WTC11 (cell line): ENCODE measurements at regions not wholly inside any gene's neighbourhood (a gene's known extent, or its start where the extent isn't known, plus 50 kb on each side); places are given as distances from the start of the nearest gene placed in this dataset.

Experiments
- ATAC-seq: fragments of 200-7000 bp; cut with Tn5 transposase; 2 replicates; pipeline ENCODE4 v1.10.0; 2021; ENCODE audit warnings: mild to moderate bottlenecking, moderate library complexity
- CTCF ChIA-PET: fragments of 300-600 bp; sonication (Branson Sonifier 250); formaldehyde crosslinking; loops from one replicate; lab custom pipeline; 2021; ENCODE audit warnings: antibody characterized with exemption; lab: Charles Lee
- POLR2A ChIA-PET: fragments of 350-600 bp; sonication (Branson Sonifier 250); formaldehyde crosslinking; loops from one replicate; lab custom pipeline; 2021; ENCODE audit warnings: antibody characterized with exemption; lab: Charles Lee
- DNase-seq: peaks from one replicate; pipeline ENCODE4 v3.0.0; 2021; ENCODE audit warnings: low spot score
- H3K27ac Mint-ChIP-seq: 2 replicates; pipeline ENCODE4 v1.8.0; 2021; ENCODE audit warnings: mixed read lengths
- H3K27me3 Mint-ChIP-seq: 2 replicates; pipeline ENCODE4 v1.8.0; 2021; ENCODE audit warnings: low read depth, mild to moderate bottlenecking, moderate library complexity, mixed read lengths
- H3K36me3 Mint-ChIP-seq: 2 replicates; pipeline ENCODE4 v1.8.0; 2021; ENCODE audit warnings: mixed read lengths
- H3K4me1 Mint-ChIP-seq: 2 replicates; pipeline ENCODE4 v1.8.0; 2022; ENCODE audit warnings: mixed read lengths
- H3K4me3 Mint-ChIP-seq: 2 replicates; pipeline ENCODE4 v1.8.0; 2021; ENCODE audit warnings: mild to moderate bottlenecking, moderate library complexity, mixed read lengths
- H3K9me3 Mint-ChIP-seq: 2 replicates; pipeline ENCODE4 v1.8.0; 2021; ENCODE audit warnings: mixed read lengths
- ATF1 ChIP-seq: sonication (generic); formaldehyde crosslinking; IDR thresholded peaks from 2 replicates; pipeline ENCODE4 v1.8.1; 2023; ENCODE audit warnings: mild to moderate bottlenecking, moderate library complexity, missing genetic modification reagents
- E2F4 ChIP-seq: sonication (generic); formaldehyde crosslinking; IDR thresholded peaks from 2 replicates; pipeline ENCODE4 v1.8.1; 2022; ENCODE audit warnings: low read depth, mild to moderate bottlenecking, moderate library complexity, missing genetic modification reagents, borderline replicate concordance
- ESRRA ChIP-seq: sonication (generic); formaldehyde crosslinking; IDR thresholded peaks from 2 replicates; pipeline ENCODE4 v1.8.1; 2022; ENCODE audit warnings: mild to moderate bottlenecking, missing genetic modification reagents, borderline replicate concordance
- FOXK1 ChIP-seq: sonication (generic); formaldehyde crosslinking; IDR thresholded peaks from 2 replicates; pipeline ENCODE4 v1.8.0; 2022; ENCODE audit warnings: mild to moderate bottlenecking, moderate library complexity, missing genetic modification reagents
- GABPB1 ChIP-seq: sonication (generic); formaldehyde crosslinking; IDR thresholded peaks from 2 replicates; pipeline ENCODE4 v1.8.1; 2023; ENCODE audit warnings: mild to moderate bottlenecking, missing genetic modification reagents
- GTF2I ChIP-seq: fragments of 250-450 bp; sonication (Bioruptor Pico); conservative IDR thresholded peaks from 2 replicates; pipeline ENCODE4 v1.4.0; 2021; ENCODE audit warnings: mild to moderate bottlenecking
- HMGXB4 ChIP-seq: sonication (generic); formaldehyde crosslinking; IDR thresholded peaks from 2 replicates; pipeline ENCODE4 v1.8.1; 2023; ENCODE audit warnings: mild to moderate bottlenecking, moderate library complexity, missing genetic modification reagents
- OVOL2 ChIP-seq: fragments of 250-450 bp; sonication (Bioruptor Pico); IDR thresholded peaks from 2 replicates; pipeline ENCODE4 v1.9.0; 2021; ENCODE audit warnings: mild to moderate bottlenecking, borderline replicate concordance
- SMAD3 ChIP-seq: sonication (generic); formaldehyde crosslinking; IDR thresholded peaks from 2 replicates; pipeline ENCODE4 v1.8.0; 2022; ENCODE audit warnings: missing genetic modification reagents, mild to moderate bottlenecking, borderline replicate concordance
- ZMAT4 ChIP-seq: fragments of 250-450 bp; sonication (Bioruptor Pico); IDR thresholded peaks from 2 replicates; pipeline ENCODE4 v1.9.0; 2021; ENCODE audit warnings: mild to moderate bottlenecking
- ZNF317 ChIP-seq: sonication (generic); formaldehyde crosslinking; IDR thresholded peaks from 2 replicates; pipeline ENCODE4 v1.8.1; 2023; ENCODE audit warnings: low read depth, mild to moderate bottlenecking, moderate library complexity, missing genetic modification reagents, borderline replicate concordance
- ZNF423 ChIP-seq: fragments of 250-450 bp; sonication (Bioruptor Pico); IDR thresholded peaks from 2 replicates; pipeline ENCODE4 v2.1.2; 2022; ENCODE audit warnings: mild to moderate bottlenecking, moderate library complexity
- ZNF425 ChIP-seq: fragments of 250-450 bp; sonication (Bioruptor Pico); conservative IDR thresholded peaks from 2 replicates; pipeline ENCODE4 v1.9.0; 2021; ENCODE audit warnings: mild to moderate bottlenecking
- ZNF532 ChIP-seq: fragments of 250-450 bp; sonication (Bioruptor Pico); IDR thresholded peaks from 2 replicates; pipeline ENCODE4 v1.9.0; 2021; ENCODE audit warnings: mild to moderate bottlenecking, borderline replicate concordance
- ZNF671 ChIP-seq: fragments of 250-450 bp; sonication (Bioruptor Pico); IDR thresholded peaks from 2 replicates; pipeline ENCODE4 v1.8.0; 2021; ENCODE audit warnings: mild to moderate bottlenecking

- POLR2A ChIA-PET: no interaction called here
These were observed 65.0 kb downstream of the TEX35 start for GRCh38 chr1:178577882-178578281.

More at GRCh38 chr1:178577882-178578281, 65.0 kb downstream of the TEX35 start:
- no peak for TF ChIP-seq OVOL2
- TF ChIP-seq ESRRA (CRISPR knock-in tag): no peak
- TF ChIP-seq FOXK1: no peak
- TF ChIP-seq SMAD3 (CRISPR knock-in tag): no peak
- TF ChIP-seq E2F4 (CRISPR knock-in tag): no peak
- no peak for TF ChIP-seq ZMAT4 (CRISPR knock-in tag)
- no peak for TF ChIP-seq ZNF425 (CRISPR knock-in tag)
- TF ChIP-seq HMGXB4 (CRISPR knock-in tag): no peak
- TF ChIP-seq GABPB1 (CRISPR knock-in tag): no peak
- no peak for TF ChIP-seq ZNF671 (CRISPR knock-in tag)
- TF ChIP-seq ZNF532 (CRISPR knock-in tag): no peak
- TF ChIP-seq GTF2I (CRISPR knock-in tag): no peak
- TF ChIP-seq ZNF317 (CRISPR knock-in tag): no peak
- TF ChIP-seq ZNF423 (CRISPR knock-in tag): no peak
- no peak for TF ChIP-seq ATF1 (CRISPR knock-in tag)
- TF ChIP-seq, all 79 proteins: peak for 0
- Mint-ChIP-seq H3K4me1 (peaks cover 74% of the 10 kb centered on the region), H3K27me3 (peaks cover 5% of the 10 kb centered on the region), H3K9me3 (no peaks in the 10 kb centered on the region), H3K4me3 (no peak overlapping the region), H3K36me3 (no peaks in the 10 kb centered on the region), H3K27ac (no peak overlapping the region; the same call in 1 of the 2 replicates)
- ATAC-seq (no peak), DNase-seq (no peak)
- CTCF ChIA-PET: interaction anchor here (0.5 to 1.6 kb wide), 4 partner anchors 10 to 424 kb away, joined by 3 to 8 read pairs (median 4); no protein-coding TSS in a partner anchor
